ENCODE measurements at regions not wholly inside any gene's neighbourhood (a gene's known extent, or its start where the extent isn't known, plus 50 kb on each side); places are given as distances from the start of the nearest gene placed in this dataset.

GRCh38 chr11:116182356-116182966 is 590.3 kb downstream of the BUD13 start:
- no peak overlapping the region for H3K27ac ChIP-seq (ENCODE audit: low read length)
- no peak overlapping the region for H3K9ac ChIP-seq (ENCODE audit: low read length)
- H3F3A ChIP-seq (ENCODE audit: insufficient read depth, low read length, poor library complexity, severe bottlenecking), result no peaks in the 10 kb centered on the region
- H4K20me1 ChIP-seq (ENCODE audit: insufficient read depth), result no peaks in the 10 kb centered on the region
- no peaks in the 10 kb centered on the region for H3K9me3 ChIP-seq (ENCODE audit: low read length)
- no peak overlapping the region for H2AFZ ChIP-seq (ENCODE audit: low read depth, low read length)
- TF ChIP-seq EZH2 (IDR thresholded peaks at IDR 0.05; ENCODE audit: borderline replicate concordance, insufficient read depth, low read length, poor library complexity, severe bottlenecking) (no peak), POLR2AphosphoS5 (IDR thresholded peaks at IDR 0.05) (no peak), REST (IDR thresholded peaks at IDR 0.05; ENCODE audit: borderline replicate concordance) (no peak), EP300 (conservative IDR thresholded peaks at IDR 0.05; ENCODE audit: poor library complexity, severe bottlenecking) (no peak), RAD21 (conservative IDR thresholded peaks at IDR 0.05) (no peak), MXI1 (conservative IDR thresholded peaks at IDR 0.05; ENCODE audit: poor library complexity, severe bottlenecking) (no peak), CTCF (IDR thresholded peaks at IDR 0.05; ENCODE audit: poor library complexity, severe bottlenecking) (no peak), SMC3 (conservative IDR thresholded peaks at IDR 0.05; ENCODE audit: poor library complexity) (no peak), TAF1 (IDR thresholded peaks at IDR 0.05; ENCODE audit: low read depth) (no peak)
- H3K36me3 ChIP-seq (ENCODE audit: insufficient read depth, low read length), result no peaks in the 10 kb centered on the region
- no peak overlapping the region for H3K4me2 ChIP-seq (ENCODE audit: low read length)
- no peaks in the 10 kb centered on the region for H3K27me3 ChIP-seq (ENCODE audit: insufficient read depth, low read depth, low read length)
- no peaks in the 10 kb centered on the region for H3K79me2 ChIP-seq (replicated peaks; ENCODE audit: insufficient read depth, low read length)
- no peaks in the 10 kb centered on the region for H3K9me2 ChIP-seq (ENCODE audit: insufficient read depth, low read length)
- no peak overlapping the region for H3K4me3 ChIP-seq (ENCODE audit: low read length)

- H3K4me2 ChIP-seq (ENCODE audit: low read length), result no peak overlapping the region
- H3F3A ChIP-seq (ENCODE audit: insufficient read depth, low read length, poor library complexity, severe bottlenecking), result no peaks in the 10 kb centered on the region
- H3K9ac ChIP-seq (ENCODE audit: low read length), result no peak overlapping the region
- H3K27me3 ChIP-seq (ENCODE audit: insufficient read depth, low read depth, low read length), result no peaks in the 10 kb centered on the region
- no peaks in the 10 kb centered on the region for H3K9me3 ChIP-seq (ENCODE audit: low read length)
- H3K36me3 ChIP-seq (ENCODE audit: insufficient read depth, low read length), result no peaks in the 10 kb centered on the region
- no peaks in the 10 kb centered on the region for H3K9me2 ChIP-seq (ENCODE audit: insufficient read depth, low read length)
- H3K79me2 ChIP-seq (replicated peaks; ENCODE audit: insufficient read depth, low read length), result no peaks in the 10 kb centered on the region
- no peak for TF ChIP-seq TAF1 (IDR thresholded peaks at IDR 0.05; ENCODE audit: low read depth)
- TF ChIP-seq EP300 (conservative IDR thresholded peaks at IDR 0.05; ENCODE audit: poor library complexity, severe bottlenecking), result no peak
- no peak for TF ChIP-seq SMC3 (conservative IDR thresholded peaks at IDR 0.05; ENCODE audit: poor library complexity)
- no peak for TF ChIP-seq MXI1 (conservative IDR thresholded peaks at IDR 0.05; ENCODE audit: poor library complexity, severe bottlenecking)
- TF ChIP-seq EZH2 (IDR thresholded peaks at IDR 0.05; ENCODE audit: borderline replicate concordance, insufficient read depth, low read length, poor library complexity, severe bottlenecking), result no peak
- no peak for TF ChIP-seq CTCF (IDR thresholded peaks at IDR 0.05; ENCODE audit: poor library complexity, severe bottlenecking)
- TF ChIP-seq RAD21 (conservative IDR thresholded peaks at IDR 0.05), result no peak
- TF ChIP-seq REST (IDR thresholded peaks at IDR 0.05; ENCODE audit: borderline replicate concordance), result no peak
- no peak for TF ChIP-seq POLR2AphosphoS5 (IDR thresholded peaks at IDR 0.05)
- H4K20me1 ChIP-seq (ENCODE audit: insufficient read depth), result no peaks in the 10 kb centered on the region
- H3K4me3 ChIP-seq (ENCODE audit: low read length), result no peak overlapping the region
- no peak overlapping the region for H2AFZ ChIP-seq (ENCODE audit: low read depth, low read length)
- no peak overlapping the region for H3K27ac ChIP-seq (ENCODE audit: low read length)
These were observed 591.8 kb downstream of the BUD13 start for GRCh38 chr11:116180806-116181600.

Measured in neural cell (in vitro differentiated cells).